Fibroblast of skin of scalp (primary cell): ENCODE measurements at regions not wholly inside any gene's neighbourhood (a gene's known extent, or its start where the extent isn't known, plus 50 kb on each side); places are given as distances from the start of the nearest gene placed in this dataset.
"Not testable (repeated sequence)": the region's sequence is repeated elsewhere in the genome, so short reads cannot be mapped to it uniquely, and the experiment has no call there.

Experiments used
- DNase-seq: peaks from one replicate; pipeline ENCODE4 v3.0.0-alpha.2; 2013

- no peak for DNase-seq
Measured at GRCh38 chr14:84859116-84859515, 670.8 kb upstream of the FLRT2 start.

- no peak for DNase-seq
Measured at GRCh38 chr14:84864548-84865271, 665.2 kb upstream of the FLRT2 start.

GRCh38 chr14:84871734-84872133, 658.2 kb upstream of the FLRT2 start:
- no peak for DNase-seq

GRCh38 chr14:84874436-84874835, 655.5 kb upstream of the FLRT2 start:
- DNase-seq, result no peak

- no peak for DNase-seq
Measured at GRCh38 chr14:84877061-84877460, 652.9 kb upstream of the FLRT2 start.

- no peak for DNase-seq
Measured at GRCh38 chr14:84882830-84883229, 647.1 kb upstream of the FLRT2 start.

- DNase-seq, result no peak
Measured at GRCh38 chr14:84885061-84885460, 644.9 kb upstream of the FLRT2 start.

GRCh38 chr14:84891404-84891803, 638.5 kb upstream of the FLRT2 start:
- no peak for DNase-seq

- DNase-seq, result no peak
Measured at GRCh38 chr14:84894254-84894653, 635.7 kb upstream of the FLRT2 start.

- no peak for DNase-seq
Measured at GRCh38 chr14:84922370-84922769, 607.6 kb upstream of the FLRT2 start.

GRCh38 chr14:84926656-84927055, 603.3 kb upstream of the FLRT2 start:
- DNase-seq, result no peak

GRCh38 chr14:84927096-84927827, 602.7 kb upstream of the FLRT2 start:
- DNase-seq, result peak; percentile 29

GRCh38 chr14:84929086-84929485, 600.9 kb upstream of the FLRT2 start:
- peak; percentile 3 for DNase-seq

GRCh38 chr14:84929834-84930233, 600.1 kb upstream of the FLRT2 start:
- no peak for DNase-seq

GRCh38 chr14:84937016-84937415, 592.9 kb upstream of the FLRT2 start:
- DNase-seq, result no peak

- no peak for DNase-seq
Measured at GRCh38 chr14:84937449-84937848, 592.5 kb upstream of the FLRT2 start.

GRCh38 chr14:84944901-84945300, 585.0 kb upstream of the FLRT2 start:
- not testable (repeated sequence) for DNase-seq

GRCh38 chr14:84959851-84960520, 570.0 kb upstream of the FLRT2 start:
- DNase-seq, result no peak

GRCh38 chr14:84961637-84962036, 568.3 kb upstream of the FLRT2 start:
- DNase-seq, result peak; percentile 61

GRCh38 chr14:84963518-84963917, 566.4 kb upstream of the FLRT2 start:
- DNase-seq, result no peak

- no peak for DNase-seq
Measured at GRCh38 chr14:84965279-84965678, 564.7 kb upstream of the FLRT2 start.

GRCh38 chr14:84969501-84969900, 560.4 kb upstream of the FLRT2 start:
- DNase-seq, result no peak

GRCh38 chr14:84975241-84975902, 554.6 kb upstream of the FLRT2 start:
- no peak for DNase-seq
